CD4-positive, alpha-beta memory T cell (primary cell): ENCODE measurements at regions not wholly inside any gene's neighbourhood (a gene's known extent, or its start where the extent isn't known, plus 50 kb on each side); places are given as distances from the start of the nearest gene placed in this dataset.
"Not testable (repeated sequence)": the region's sequence is repeated elsewhere in the genome, so short reads cannot be mapped to it uniquely, and the experiment has no call there.

Source experiments
- CTCF ChIA-PET: fragments of 350-600 bp; sonication (Branson Sonifier 250); formaldehyde crosslinking; loops from one replicate; lab custom pipeline; 2021; ENCODE audit warnings: inconsistent platforms; ENCODE audit not compliant: partially characterized antibody; lab: Charles Lee
- POLR2A ChIA-PET: fragments of 350-600 bp; sonication (Branson Sonifier 250); formaldehyde crosslinking; loops from one replicate; lab custom pipeline; 2021; ENCODE audit not compliant: partially characterized antibody; lab: Charles Lee
- DNase-seq, 5 donors: peaks; one replicate each; pipeline versions ENCODE4 v3.0.0 to v3.0.0-alpha.2; 2020 to 2022; ENCODE audit warnings: mixed read lengths in 1 of 5
- H3K27ac ChIP-seq: one replicate; pipeline ENCODE4 v1.7.0; 2013; ENCODE audit warnings: low read depth, low read length
- H3K27me3 ChIP-seq: 2 replicates; pipeline ENCODE4 v1.7.0; 2013; ENCODE audit warnings: mild to moderate bottlenecking, low read length, moderate library complexity; ENCODE audit not compliant: insufficient read depth
- H3K36me3 ChIP-seq: 2 replicates; pipeline ENCODE4 v1.7.0; 2013; ENCODE audit warnings: mild to moderate bottlenecking, low read length, moderate library complexity; ENCODE audit not compliant: insufficient read depth
- H3K4me1 ChIP-seq: 2 replicates; pipeline ENCODE4 v1.7.0; 2013; ENCODE audit warnings: mild to moderate bottlenecking, low read length, moderate library complexity; ENCODE audit not compliant: insufficient read depth
- H3K4me3 ChIP-seq, 2 donors: one replicate each; pipeline ENCODE4 v1.7.0; 2013; ENCODE audit warnings: low read length in 2 of 2, mild to moderate bottlenecking in 1 of 2
- H3K9me3 ChIP-seq, 2 donors: one replicate each; pipeline ENCODE4 v1.7.0; 2013; ENCODE audit warnings: low read length in 2 of 2, control low read depth in 1 of 2; ENCODE audit not compliant: control insufficient read depth in 1 of 2
- H3K27ac Mint-ChIP-seq, 7 donors: one replicate each; pipeline ENCODE4 v1.8.0; 2020 to 2021; ENCODE audit warnings: mixed read lengths in 7 of 7, mild to moderate bottlenecking in 6 of 7, inconsistent platforms in 3 of 7, moderate library complexity in 3 of 7
- H3K27me3 Mint-ChIP-seq, 2 donors: one replicate each; pipeline ENCODE4 v1.8.0; 2020 to 2021; ENCODE audit warnings: mixed read lengths in 2 of 2
- H3K36me3 Mint-ChIP-seq, 2 donors: one replicate each; pipeline ENCODE4 v1.8.0; 2020 to 2021; ENCODE audit warnings: mixed read lengths in 2 of 2, inconsistent platforms in 1 of 2, mild to moderate bottlenecking in 1 of 2
- H3K4me1 Mint-ChIP-seq, 4 donors: one replicate each; pipeline ENCODE4 v1.8.0; 2020 to 2021; ENCODE audit warnings: mixed read lengths in 4 of 4, mild to moderate bottlenecking in 1 of 4
- H3K4me3 Mint-ChIP-seq, 8 donors: one replicate each; pipeline ENCODE4 v1.8.0; 2020 to 2021; ENCODE audit warnings: mixed read lengths in 8 of 8, mild to moderate bottlenecking in 7 of 8, moderate library complexity in 6 of 8, inconsistent platforms in 3 of 8
- H3K9me3 Mint-ChIP-seq, 8 donors: one replicate each; pipeline ENCODE4 v1.8.0; 2020 to 2021; ENCODE audit warnings: mixed read lengths in 8 of 8, mild to moderate bottlenecking in 5 of 8, inconsistent platforms in 3 of 8, moderate library complexity in 1 of 8
- intact Hi-C: fragments of 100-400 bp; cut with micrococcal nuclease; formaldehyde crosslinking; loops from one replicate; pipeline ENCODE4 v1.15.1; 2023

DNA sequence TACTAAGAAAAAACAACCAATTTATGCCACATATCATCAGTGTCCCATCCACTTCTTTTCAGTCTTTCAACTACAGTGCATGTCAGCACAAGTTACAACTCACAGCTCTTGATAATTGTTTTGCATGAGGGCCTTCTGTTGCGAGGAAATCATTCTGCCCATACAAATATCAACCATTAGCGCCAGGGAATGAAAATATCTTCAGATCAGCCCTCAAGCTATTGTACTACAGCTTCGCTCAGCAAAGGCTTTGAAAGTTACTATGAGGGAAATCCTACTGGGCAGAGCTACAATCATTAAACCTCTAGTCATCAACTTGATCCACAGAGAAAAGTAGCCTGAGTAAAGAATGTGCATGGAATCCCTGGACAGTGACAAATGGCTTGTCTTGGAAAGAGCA, 1023.6 kb upstream of the HS3ST1 start:
- ChIA-PET POLR2A (no interaction called here), CTCF (no interaction called here)
- H3K9me3 ChIP-seq = no peaks in the 10 kb centered on the region
- peaks cover 6 to 25% (median 17%) of the 10 kb centered on the region in 8 donors for H3K9me3 Mint-ChIP-seq
- H3K4me1 Mint-ChIP-seq = no peaks in the 10 kb centered on the region
- no peaks in the 10 kb centered on the region for H3K36me3 ChIP-seq
- H3K27me3 Mint-ChIP-seq = no peaks in the 10 kb centered on the region
- intact Hi-C loops = no loop called here
- H3K36me3 Mint-ChIP-seq = no peaks in the 10 kb centered on the region
- no peak for DNase-seq
- H3K4me3 Mint-ChIP-seq = no peak overlapping the region
- no peaks in the 10 kb centered on the region for H3K27me3 ChIP-seq
- no peak overlapping the region for H3K27ac Mint-ChIP-seq
- H3K4me1 ChIP-seq = no peaks in the 10 kb centered on the region
- no peak overlapping the region for H3K27ac ChIP-seq
- H3K4me3 ChIP-seq = no peak overlapping the region

DNA sequence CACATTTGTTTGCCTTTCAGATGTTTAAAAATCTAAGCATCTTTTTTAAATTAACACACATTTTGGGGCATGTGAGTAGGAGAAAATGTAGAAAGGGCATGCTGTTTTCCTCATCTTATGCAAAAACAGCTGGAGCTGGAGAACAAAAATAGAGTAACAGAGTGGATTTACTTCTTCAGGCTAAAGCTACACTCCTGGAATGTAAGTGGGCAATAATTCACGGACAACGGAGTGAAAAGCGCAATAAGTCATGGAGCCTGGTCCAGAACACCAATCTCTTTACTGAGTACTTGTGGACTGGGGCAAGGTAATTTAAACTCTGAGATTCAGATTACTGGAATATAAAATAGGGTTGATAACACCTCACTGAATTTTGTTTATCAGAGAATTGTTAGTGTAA, 1018.8 kb upstream of the HS3ST1 start:
- Histone ChIP-seq H3K27ac (no peak overlapping the region), H3K9me3 (no peaks in the 10 kb centered on the region), H3K27me3 (no peaks in the 10 kb centered on the region), H3K36me3 (no peaks in the 10 kb centered on the region), H3K4me3 (no peak overlapping the region), H3K4me1 (no peaks in the 10 kb centered on the region)
- ChIA-PET POLR2A (no interaction called here), CTCF (no interaction called here)
- Mint-ChIP-seq H3K4me1 (no peaks in the 10 kb centered on the region), H3K27ac (no peak overlapping the region), H3K9me3 (peaks cover 8 to 33% (median 15%) of the 10 kb centered on the region in 8 donors), H3K27me3 (no peaks in the 10 kb centered on the region), H3K36me3 (no peaks in the 10 kb centered on the region), H3K4me3 (no peak overlapping the region)
- intact Hi-C loops = no loop called here
- no peak for DNase-seq

DNA sequence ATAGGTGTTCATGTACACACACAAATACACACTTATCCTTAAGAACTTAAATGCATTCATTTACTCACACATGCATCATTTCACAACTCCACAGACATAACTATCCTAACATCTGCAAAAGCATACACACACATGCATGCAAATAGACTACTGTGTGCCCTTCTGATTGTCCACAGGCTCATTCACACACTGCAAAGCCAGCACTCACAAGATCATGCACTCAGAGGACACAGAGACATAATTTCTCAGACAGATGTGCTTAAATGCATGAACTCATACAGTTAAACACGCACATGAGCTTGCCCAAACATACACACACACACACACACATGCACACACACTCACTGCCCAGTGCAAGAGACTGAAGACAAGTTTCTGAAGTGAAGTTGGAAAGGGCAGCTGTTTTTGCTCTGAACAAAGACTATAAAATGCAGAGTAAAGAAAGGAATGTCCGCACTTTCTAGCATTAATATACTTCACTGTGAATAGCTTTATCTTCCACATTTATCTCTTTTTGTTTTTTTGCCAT, 1018.0 kb upstream of the HS3ST1 start:
- Histone ChIP-seq H3K4me3 (no peak overlapping the region), H3K27ac (no peak overlapping the region), H3K4me1 (no peaks in the 10 kb centered on the region), H3K36me3 (no peaks in the 10 kb centered on the region), H3K9me3 (no peaks in the 10 kb centered on the region), H3K27me3 (no peaks in the 10 kb centered on the region)
- POLR2A ChIA-PET = no interaction called here
- no peak overlapping the region for H3K4me3 Mint-ChIP-seq
- H3K36me3 Mint-ChIP-seq = no peaks in the 10 kb centered on the region
- DNase-seq = no peak
- peaks cover 6 to 30% (median 15%) of the 10 kb centered on the region in 8 donors for H3K9me3 Mint-ChIP-seq
- CTCF ChIA-PET = no interaction called here
- intact Hi-C loops = no loop called here
- H3K27ac Mint-ChIP-seq = no peak overlapping the region
- no peaks in the 10 kb centered on the region for H3K4me1 Mint-ChIP-seq
- H3K27me3 Mint-ChIP-seq = no peaks in the 10 kb centered on the region

DNA sequence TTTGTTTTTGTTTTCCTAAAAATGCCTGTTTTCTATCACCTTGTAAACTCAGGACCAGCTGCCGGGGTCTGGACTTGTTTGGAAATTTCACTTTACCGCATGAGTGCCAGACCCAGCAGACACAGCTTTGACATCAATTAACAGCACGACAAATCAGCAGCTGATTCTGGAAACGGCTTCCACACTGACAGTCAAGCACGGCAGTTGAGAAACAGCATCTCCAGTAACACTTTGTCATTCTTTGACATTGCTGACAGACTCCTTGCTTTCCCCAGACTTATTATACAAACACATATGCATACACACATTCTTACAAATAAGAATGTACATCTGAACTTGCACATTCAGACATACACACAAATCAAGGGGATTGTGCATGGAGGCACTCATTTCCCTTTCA, 1017.6 kb upstream of the HS3ST1 start:
- Mint-ChIP-seq H3K4me1 (no peaks in the 10 kb centered on the region), H3K4me3 (no peak overlapping the region), H3K9me3 (peaks cover 5 to 26% (median 13%) of the 10 kb centered on the region in 8 donors), H3K36me3 (no peaks in the 10 kb centered on the region), H3K27ac (no peak overlapping the region), H3K27me3 (no peaks in the 10 kb centered on the region)
- H3K9me3 ChIP-seq = no peaks in the 10 kb centered on the region
- CTCF ChIA-PET = no interaction called here
- no peaks in the 10 kb centered on the region for H3K4me1 ChIP-seq
- no peak overlapping the region for H3K4me3 ChIP-seq
- no peak for DNase-seq
- intact Hi-C loops = no loop called here
- H3K27ac ChIP-seq = no peak overlapping the region
- H3K27me3 ChIP-seq = no peaks in the 10 kb centered on the region
- no peaks in the 10 kb centered on the region for H3K36me3 ChIP-seq
- POLR2A ChIA-PET = no interaction called here

- DNase-seq = no peak
- Histone ChIP-seq H3K4me3 (no peak overlapping the region), H3K27me3 (no peaks in the 10 kb centered on the region), H3K36me3 (no peaks in the 10 kb centered on the region), H3K27ac (no peak overlapping the region), H3K9me3 (no peaks in the 10 kb centered on the region), H3K4me1 (no peaks in the 10 kb centered on the region)
- intact Hi-C loops = no loop called here
- no peaks in the 10 kb centered on the region for H3K36me3 Mint-ChIP-seq
- H3K4me3 Mint-ChIP-seq = no peak overlapping the region
- no peaks in the 10 kb centered on the region for H3K4me1 Mint-ChIP-seq
- no peak overlapping the region for H3K27ac Mint-ChIP-seq
- ChIA-PET CTCF (no interaction called here), POLR2A (no interaction called here)
- no peaks in the 10 kb centered on the region for H3K27me3 Mint-ChIP-seq
- H3K9me3 Mint-ChIP-seq = peaks cover 2 to 23% (median 12%) of the 10 kb centered on the region in 8 donors
These were observed 1017.1 kb upstream of the HS3ST1 start for GRCh38 chr4:12445711-12446235.

DNA sequence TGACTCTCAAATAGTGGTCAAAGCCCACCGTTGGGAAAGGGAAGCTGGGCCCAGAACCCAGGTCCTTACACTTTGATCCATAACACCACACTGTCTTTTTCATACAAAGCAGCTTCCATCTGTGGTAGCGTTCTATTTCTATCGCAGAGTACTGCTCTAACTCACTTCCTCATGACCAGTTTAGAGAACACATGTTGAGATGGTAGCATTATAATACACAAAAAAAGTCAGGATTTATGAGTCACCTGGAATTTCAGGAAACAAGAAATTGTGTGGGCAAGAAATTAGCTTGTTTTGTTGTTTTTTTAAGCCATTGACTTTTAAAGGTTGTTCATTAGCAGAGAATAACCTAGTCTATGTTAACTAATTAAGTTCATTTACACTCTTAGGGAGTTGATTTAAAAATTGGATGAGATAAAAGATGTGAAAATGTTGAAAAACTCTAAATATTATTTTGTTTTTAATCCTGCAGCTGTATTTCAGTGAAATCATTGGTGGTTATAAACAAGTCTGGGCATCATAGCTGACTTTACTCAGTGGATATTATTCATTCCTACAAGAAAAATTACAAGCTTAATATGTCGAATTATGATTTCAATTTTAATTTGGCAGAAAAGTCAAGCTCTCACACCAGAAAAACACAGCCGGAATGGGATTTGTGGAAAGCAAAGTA, 1011.1 kb upstream of the HS3ST1 start:
- ChIA-PET CTCF (no interaction called here), POLR2A (no interaction called here)
- H3K4me3 Mint-ChIP-seq = no peak overlapping the region
- intact Hi-C loops = no loop called here
- H3K4me1 ChIP-seq = no peaks in the 10 kb centered on the region
- H3K36me3 ChIP-seq = no peaks in the 10 kb centered on the region
- H3K27ac ChIP-seq = no peak overlapping the region
- no peaks in the 10 kb centered on the region for H3K36me3 Mint-ChIP-seq
- H3K4me1 Mint-ChIP-seq = no peaks in the 10 kb centered on the region
- H3K4me3 ChIP-seq = no peak overlapping the region
- no peaks in the 10 kb centered on the region for H3K27me3 Mint-ChIP-seq
- no peak overlapping the region for H3K27ac Mint-ChIP-seq
- peaks cover 0 to 12% (median under 1%) of the 10 kb centered on the region in 8 donors for H3K9me3 Mint-ChIP-seq
- no peak for DNase-seq
- no peaks in the 10 kb centered on the region for H3K9me3 ChIP-seq
- no peaks in the 10 kb centered on the region for H3K27me3 ChIP-seq

DNA sequence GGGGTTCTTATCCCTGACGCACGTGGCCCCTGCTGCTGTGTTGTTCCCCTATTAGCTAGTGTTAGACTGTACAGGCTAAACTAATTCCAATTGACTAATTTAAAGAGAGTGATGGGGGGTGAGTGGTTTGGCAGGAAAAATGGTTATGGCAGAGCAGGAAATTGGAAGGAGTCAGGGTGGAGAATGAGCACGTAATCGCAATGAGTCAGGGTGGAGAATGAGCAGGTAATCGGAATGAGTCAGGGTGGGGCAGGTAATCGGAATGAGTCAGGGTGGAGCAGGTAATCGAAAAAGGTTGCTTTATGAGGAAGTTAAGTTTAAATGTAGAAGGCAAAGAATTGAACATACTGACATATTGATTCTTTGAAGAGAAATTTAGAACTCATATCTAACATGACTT, 1002.6 kb upstream of the HS3ST1 start:
- CTCF ChIA-PET, intact Hi-C loops, H3K27ac ChIP-seq, H3K4me1 ChIP-seq, H3K4me1 Mint-ChIP-seq, DNase-seq, H3K4me3 ChIP-seq, H3K36me3 ChIP-seq, POLR2A ChIA-PET, H3K27me3 ChIP-seq, H3K27me3 Mint-ChIP-seq, H3K4me3 Mint-ChIP-seq, H3K27ac Mint-ChIP-seq, H3K36me3 Mint-ChIP-seq, H3K9me3 ChIP-seq: not testable (repeated sequence)
- peaks cover 0 to 20% (median 6%) of the 10 kb centered on the region in 8 donors for H3K9me3 Mint-ChIP-seq
